Gastroesophageal sphincter (tissue), 4 donors: ENCODE measurements at regions not wholly inside any gene's neighbourhood (a gene's known extent, or its start where the extent isn't known, plus 50 kb on each side); places are given as distances from the start of the nearest gene placed in this dataset.
"Not testable (repeated sequence)": the region's sequence is repeated elsewhere in the genome, so short reads cannot be mapped to it uniquely, and the experiment has no call there.

Experiments
- ATAC-seq: fragments of 150-250 bp; one replicate; pipeline ENCODE4 v1.9.1; 2016; ENCODE audit warnings: mild to moderate bottlenecking, moderate library complexity
- H3K27ac ChIP-seq, 4 donors: fragments of 200-600 bp; sonication (generic) in 3 of 4; 1 replicate in 3 of 4; 2 replicates in 1 of 4; pipeline ENCODE4 v1.5.1; 2016 to 2019
- H3K27me3 ChIP-seq: fragments of 200-600 bp; sonication (generic); one replicate; pipeline ENCODE4 v1.5.1; 2019
- H3K36me3 ChIP-seq, 2 donors: fragments of 200-600 bp; sonication (generic); one replicate each; pipeline ENCODE4 v1.5.1; 2019; ENCODE audit warnings: control low read depth in 1 of 2
- H3K4me1 ChIP-seq, 3 donors: fragments of 200-600 bp; sonication (generic); 1 replicate in 2 of 3; 2 replicates in 1 of 3; pipeline ENCODE4 v1.5.1; 2016 to 2019; ENCODE audit warnings: control low read depth in 2 of 3
- H3K4me3 ChIP-seq, 2 donors: fragments of 200-600 bp; sonication (generic); one replicate each; pipeline ENCODE4 v1.5.1; 2019; ENCODE audit warnings: mild to moderate bottlenecking in 1 of 2, moderate library complexity in 1 of 2
- H3K9me3 ChIP-seq, 3 donors: fragments of 200-600 bp; sonication (generic); one replicate each; pipeline ENCODE4 v1.5.1; 2017 to 2019; ENCODE audit warnings: control low read depth in 2 of 3
- EP300 ChIP-seq: sonication (generic); formaldehyde crosslinking; IDR thresholded peaks from one replicate; pipeline ENCODE4 v1.6.1; 2017; ENCODE audit warnings: antibody characterized with exemption, mild to moderate bottlenecking
- POLR2A ChIP-seq, 2 donors: fragments of 450-650 bp; IDR thresholded peaks; one replicate each; pipeline ENCODE4 v1.6.1; 2017; ENCODE audit warnings: antibody characterized with exemption in 2 of 2, mild to moderate bottlenecking in 2 of 2, moderate library complexity in 1 of 2
- POLR2AphosphoS5 ChIP-seq: sonication (generic); formaldehyde crosslinking; IDR thresholded peaks from one replicate; pipeline ENCODE4 v1.6.1; 2017; ENCODE audit warnings: antibody characterized with exemption
- WGBS, 2 donors: methylation state at CpG; one replicate each; pipeline ENCODE4 v1.1.5; 2018; ENCODE audit warnings: low coverage in 1 of 2; 5-methylcytosine and 5-hydroxymethylcytosine counted together
- TF ChIP-seq, protein P1 (sequence below), 4 experiments: fragments of 200-600 bp in 2 of 4; fragments of 450-650 bp in 2 of 4; sonication (generic) in 1 of 4; IDR thresholded peaks; one replicate each; pipeline ENCODE4 v1.5.1; 2017 to 2019; ENCODE audit warnings: antibody characterized with exemption in 4 of 4, mild to moderate bottlenecking in 2 of 4, moderate library complexity in 2 of 4

DNA sequence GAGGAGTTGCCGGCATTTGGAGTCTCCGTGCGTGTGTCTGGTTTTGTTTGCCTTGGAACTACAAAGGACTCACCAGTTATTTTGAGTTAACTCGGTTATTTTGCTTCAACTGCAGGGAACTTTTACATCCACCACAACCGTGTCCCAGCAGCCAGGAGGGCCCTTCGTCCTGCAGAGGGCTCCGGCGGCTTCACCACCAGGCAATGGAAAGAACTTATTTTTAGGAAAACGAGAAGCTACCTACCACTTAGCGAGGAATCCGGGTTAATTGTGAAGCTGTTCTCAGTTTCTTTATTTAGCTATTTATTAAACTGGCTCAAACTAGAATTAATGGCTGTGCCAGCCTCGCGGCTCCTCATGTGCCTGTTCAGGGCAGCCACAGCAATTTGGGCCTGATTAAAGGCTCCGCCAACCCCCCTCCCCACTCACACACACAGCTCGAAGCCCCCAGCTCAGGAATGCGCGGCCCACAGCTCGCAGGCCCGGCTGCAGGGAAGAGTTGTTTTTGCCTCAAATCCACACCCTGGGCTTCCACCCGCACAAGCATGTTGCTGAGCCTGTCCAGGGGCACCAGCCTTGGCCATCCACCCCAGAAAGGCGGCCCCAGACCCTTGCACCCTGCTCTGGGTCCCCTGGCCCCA is 55.9 kb upstream of the FGF3 start:
- H3K36me3 ChIP-seq: no peaks in the 10 kb centered on the region
- peaks cover 19% of the 10 kb centered on the region for H3K27me3 ChIP-seq
- no peak overlapping the region for H3K27ac ChIP-seq
- H3K9me3 ChIP-seq: no peaks in the 10 kb centered on the region
- TF ChIP-seq EP300: no peak
- TF ChIP-seq POLR2A (IDR thresholded peaks at IDR 0.05): no peak
- TF ChIP-seq POLR2AphosphoS5: no peak
- TF ChIP-seq, protein P1, sequence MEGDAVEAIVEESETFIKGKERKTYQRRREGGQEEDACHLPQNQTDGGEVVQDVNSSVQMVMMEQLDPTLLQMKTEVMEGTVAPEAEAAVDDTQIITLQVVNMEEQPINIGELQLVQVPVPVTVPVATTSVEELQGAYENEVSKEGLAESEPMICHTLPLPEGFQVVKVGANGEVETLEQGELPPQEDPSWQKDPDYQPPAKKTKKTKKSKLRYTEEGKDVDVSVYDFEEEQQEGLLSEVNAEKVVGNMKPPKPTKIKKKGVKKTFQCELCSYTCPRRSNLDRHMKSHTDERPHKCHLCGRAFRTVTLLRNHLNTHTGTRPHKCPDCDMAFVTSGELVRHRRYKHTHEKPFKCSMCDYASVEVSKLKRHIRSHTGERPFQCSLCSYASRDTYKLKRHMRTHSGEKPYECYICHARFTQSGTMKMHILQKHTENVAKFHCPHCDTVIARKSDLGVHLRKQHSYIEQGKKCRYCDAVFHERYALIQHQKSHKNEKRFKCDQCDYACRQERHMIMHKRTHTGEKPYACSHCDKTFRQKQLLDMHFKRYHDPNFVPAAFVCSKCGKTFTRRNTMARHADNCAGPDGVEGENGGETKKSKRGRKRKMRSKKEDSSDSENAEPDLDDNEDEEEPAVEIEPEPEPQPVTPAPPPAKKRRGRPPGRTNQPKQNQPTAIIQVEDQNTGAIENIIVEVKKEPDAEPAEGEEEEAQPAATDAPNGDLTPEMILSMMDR (IDR thresholded peaks at IDR 0.05): no peak
- no peak for ATAC-seq
- H3K4me3 ChIP-seq: no peak overlapping the region
- H3K4me1 ChIP-seq: no peaks in the 10 kb centered on the region
- 41 to 46% methylated on average over 13 to 18 of the region's 21 CpGs for WGBS, 2 donors

DNA sequence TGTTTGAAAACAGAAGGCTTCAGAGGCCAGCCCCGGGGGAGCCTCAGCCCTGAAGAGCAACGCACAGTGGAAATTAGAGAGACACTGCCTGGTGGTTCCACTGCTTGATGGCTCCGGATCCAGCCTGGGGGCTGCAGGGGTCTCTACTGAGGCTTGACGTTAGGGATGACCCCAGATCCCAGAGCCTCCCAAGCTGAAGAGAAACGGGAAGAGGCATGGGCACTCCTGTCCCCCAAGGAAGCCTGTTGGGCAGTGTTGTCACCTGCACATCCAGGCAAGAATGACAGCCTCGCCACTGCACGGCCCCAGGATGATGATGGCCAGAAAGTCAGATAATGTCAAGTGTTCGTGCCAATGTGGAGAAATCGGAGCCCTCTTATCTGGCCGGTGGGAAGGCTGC is 56.8 kb upstream of the FGF3 start:
- no peaks in the 10 kb centered on the region for H3K9me3 ChIP-seq
- H3K36me3 ChIP-seq: no peaks in the 10 kb centered on the region
- H3K27me3 ChIP-seq: peaks cover 27% of the 10 kb centered on the region
- WGBS, 2 donors: 72% methylated on average over 5 of the region's 10 CpGs; no CpG with 5 or more reads in 1 of the 2 donors
- H3K4me1 ChIP-seq: no peaks in the 10 kb centered on the region
- no peak overlapping the region for H3K27ac ChIP-seq
- no peak for TF ChIP-seq POLR2AphosphoS5
- no peak for TF ChIP-seq EP300
- TF ChIP-seq, protein P1 (IDR thresholded peaks at IDR 0.05): no peak
- TF ChIP-seq POLR2A (IDR thresholded peaks at IDR 0.05): no peak
- no peak for ATAC-seq
- H3K4me3 ChIP-seq: no peak overlapping the region

DNA sequence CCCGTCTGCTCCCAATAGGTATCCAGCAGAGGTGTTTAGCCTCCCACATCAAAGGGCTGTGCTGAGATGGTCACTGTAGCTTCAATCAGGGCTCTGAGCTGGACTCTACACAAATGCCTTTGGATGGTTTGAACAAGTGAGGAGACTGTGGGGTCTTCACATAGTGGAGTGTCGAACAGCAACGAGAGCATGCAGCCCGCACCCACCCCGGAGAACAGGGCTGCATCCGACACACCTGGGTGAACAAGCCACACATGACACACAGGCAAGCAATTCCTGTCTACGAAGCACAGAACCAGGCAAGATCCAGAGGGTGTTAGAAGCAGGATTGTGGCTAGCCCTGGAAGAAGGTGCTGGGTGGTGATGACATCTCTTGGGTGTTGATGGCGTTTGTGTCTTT is 58.0 kb upstream of the FGF3 start:
- ATAC-seq: no peak
- H3K4me1 ChIP-seq: no peaks in the 10 kb centered on the region
- H3K27ac ChIP-seq: no peak overlapping the region
- WGBS, 2 donors: 61 to 76% methylated on average over 3 to 5 of the region's 8 CpGs
- TF ChIP-seq POLR2A (IDR thresholded peaks at IDR 0.05) (no peak), POLR2AphosphoS5 (no peak), EP300 (no peak)
- TF ChIP-seq, protein P1 (IDR thresholded peaks at IDR 0.05): no peak
- H3K27me3 ChIP-seq: peaks cover 39% of the 10 kb centered on the region
- H3K4me3 ChIP-seq: no peak overlapping the region
- no peaks in the 10 kb centered on the region for H3K9me3 ChIP-seq
- no peaks in the 10 kb centered on the region for H3K36me3 ChIP-seq

DNA sequence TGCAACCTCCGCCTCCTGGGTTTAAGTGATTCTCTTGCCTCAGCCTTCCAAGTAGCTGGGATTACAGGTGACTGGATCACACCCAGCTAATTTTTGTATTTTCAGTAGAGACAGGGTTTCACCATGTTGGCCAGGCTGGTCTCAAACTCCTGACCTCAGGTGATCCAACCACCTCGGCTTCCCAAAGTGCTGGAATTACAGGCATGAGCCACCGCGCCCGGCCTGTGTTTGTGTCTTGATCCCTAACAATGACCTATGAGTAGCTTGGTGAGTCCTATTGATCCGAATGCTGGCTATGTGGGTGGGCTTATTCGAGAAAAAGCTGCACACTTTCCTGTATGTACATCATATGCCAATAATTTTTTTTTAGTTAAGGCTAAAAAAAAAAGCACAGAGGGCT is 58.5 kb upstream of the FGF3 start:
- not testable (repeated sequence) for ATAC-seq, H3K4me3 ChIP-seq, H3K36me3 ChIP-seq, H3K27ac ChIP-seq, H3K9me3 ChIP-seq, H3K4me1 ChIP-seq
- H3K27me3 ChIP-seq: peaks cover 43% of the 10 kb centered on the region
- 96 to 100% methylated on average over 4 to 6 of the region's 7 CpGs for WGBS, 2 donors

DNA sequence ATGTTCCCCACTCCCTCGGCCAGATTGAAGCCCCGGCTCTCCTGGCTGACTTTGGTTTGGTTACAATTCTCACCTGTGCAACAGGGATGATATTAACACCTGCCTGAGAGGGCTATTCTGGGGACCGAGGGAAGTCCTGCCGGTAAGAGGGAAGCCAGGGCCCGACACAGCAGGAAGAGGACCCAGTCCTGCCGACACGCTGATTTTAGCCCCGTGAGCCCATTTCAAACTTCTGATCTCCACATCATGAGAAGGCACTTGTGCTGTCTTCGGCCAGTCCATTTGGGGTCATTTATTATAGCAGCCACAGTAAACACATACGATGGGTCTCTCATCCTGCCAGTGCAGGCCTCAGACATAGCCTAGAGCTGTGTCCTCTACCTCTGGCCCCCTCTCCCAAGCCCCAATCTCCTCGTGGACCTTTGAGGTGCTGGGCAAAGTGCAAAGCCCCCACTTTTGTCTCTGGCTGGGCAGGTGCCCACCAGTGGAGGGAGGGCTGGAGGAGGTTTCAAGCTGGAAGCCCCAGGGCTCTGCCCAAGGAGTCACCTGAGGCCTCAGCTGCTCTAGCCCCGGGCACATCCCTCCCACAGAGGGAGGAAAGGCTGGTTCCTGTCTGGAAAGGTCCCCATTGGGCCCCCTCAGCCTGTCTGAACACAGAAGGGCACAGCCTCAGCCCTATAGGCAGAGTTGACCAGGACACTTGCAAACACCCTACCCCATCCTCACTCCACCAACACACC is 59.1 kb upstream of the FGF3 start:
- TF ChIP-seq POLR2A (IDR thresholded peaks at IDR 0.05) (no peak), POLR2AphosphoS5 (no peak), EP300 (no peak)
- no peaks in the 10 kb centered on the region for H3K36me3 ChIP-seq
- H3K9me3 ChIP-seq: no peaks in the 10 kb centered on the region
- H3K4me1 ChIP-seq: no peaks in the 10 kb centered on the region
- no peak for ATAC-seq
- no peak overlapping the region for H3K27ac ChIP-seq
- H3K4me3 ChIP-seq: no peak overlapping the region
- WGBS, 2 donors: 84% methylated on average over 6 of the region's 12 CpGs; no CpG with 5 or more reads in 1 of the 2 donors
- H3K27me3 ChIP-seq: peaks cover 50% of the 10 kb centered on the region
